Left forelimb (tissue), 1 donor: ENCODE measurements at regions not wholly inside any gene's neighbourhood (a gene's known extent, or its start where the extent isn't known, plus 50 kb on each side); places are given as distances from the start of the nearest gene placed in this dataset.
"Not testable (repeated sequence)": the region's sequence is repeated elsewhere in the genome, so short reads cannot be mapped to it uniquely, and the experiment has no call there.

ENCODE experiments used
- DNase-seq: peaks from one replicate; pipeline ENCODE4 v3.0.0-alpha.2; 2018; ENCODE audit warnings: low spot score

DNA sequence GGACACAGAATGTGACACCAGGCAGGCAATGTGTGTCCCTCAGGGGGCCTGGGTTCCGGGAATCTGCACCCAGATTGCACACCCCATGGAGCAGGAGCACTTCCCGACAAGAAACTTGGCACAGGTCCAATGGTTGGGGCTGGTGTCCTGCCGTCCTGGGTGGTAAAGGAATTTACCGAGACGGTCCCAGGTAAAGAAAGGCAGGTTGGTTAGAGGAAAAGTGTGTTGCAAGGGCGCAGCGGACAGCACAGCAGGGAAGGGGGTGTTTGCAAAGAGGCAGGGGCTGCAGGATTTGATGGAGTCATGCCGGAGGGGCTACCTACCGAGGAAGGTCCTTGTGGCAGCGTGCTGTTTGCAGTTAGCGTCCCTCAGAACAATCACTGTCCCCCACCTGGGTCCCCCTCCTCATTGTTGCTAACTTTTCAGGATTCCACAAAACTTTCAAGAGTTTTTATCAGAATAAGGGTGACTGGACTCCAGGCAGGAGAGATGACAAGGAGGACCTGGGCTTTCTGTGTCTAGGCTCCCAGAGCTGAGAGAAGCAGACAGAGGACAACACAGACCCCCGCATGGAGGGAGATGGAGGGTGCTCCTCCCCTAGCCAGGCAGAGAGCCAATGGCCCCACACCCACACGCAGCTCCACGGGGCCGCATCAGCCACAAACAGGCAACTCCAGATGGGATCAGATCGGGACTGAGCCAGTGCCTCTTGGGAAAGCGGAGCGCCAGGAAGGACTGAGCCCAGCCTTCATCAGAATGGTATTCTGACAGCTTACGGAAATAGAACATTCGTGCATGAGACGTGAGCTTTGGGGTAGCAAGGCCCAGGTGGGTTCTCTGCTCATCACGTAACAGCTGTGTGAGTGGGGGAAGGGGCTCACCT lies 1423.9 kb downstream of the BRD1 start:
- peak; percentile 55 for DNase-seq

DNA sequence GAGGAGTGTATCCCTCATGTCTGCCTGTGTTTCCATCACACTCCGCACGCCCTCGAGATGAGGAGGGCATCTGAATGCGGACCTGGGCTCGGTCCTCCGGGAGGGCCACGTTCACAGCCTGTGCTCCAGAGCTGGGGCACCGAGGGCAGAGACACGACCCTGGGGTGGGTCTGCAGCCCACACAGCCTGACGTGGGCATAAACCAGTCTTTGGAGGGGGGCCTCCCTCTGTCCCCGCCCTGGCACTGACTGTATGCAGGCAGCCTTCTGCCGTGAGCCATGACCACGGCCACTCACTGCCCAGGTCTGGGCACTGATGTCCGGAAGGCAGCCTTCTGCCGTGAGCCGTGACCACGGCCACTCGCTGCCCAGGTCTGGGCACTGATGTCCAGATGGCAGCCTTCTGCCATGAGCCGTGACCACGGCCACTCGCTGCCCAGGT lies 1425.1 kb downstream of the BRD1 start:
- DNase-seq, result no peak

DNA sequence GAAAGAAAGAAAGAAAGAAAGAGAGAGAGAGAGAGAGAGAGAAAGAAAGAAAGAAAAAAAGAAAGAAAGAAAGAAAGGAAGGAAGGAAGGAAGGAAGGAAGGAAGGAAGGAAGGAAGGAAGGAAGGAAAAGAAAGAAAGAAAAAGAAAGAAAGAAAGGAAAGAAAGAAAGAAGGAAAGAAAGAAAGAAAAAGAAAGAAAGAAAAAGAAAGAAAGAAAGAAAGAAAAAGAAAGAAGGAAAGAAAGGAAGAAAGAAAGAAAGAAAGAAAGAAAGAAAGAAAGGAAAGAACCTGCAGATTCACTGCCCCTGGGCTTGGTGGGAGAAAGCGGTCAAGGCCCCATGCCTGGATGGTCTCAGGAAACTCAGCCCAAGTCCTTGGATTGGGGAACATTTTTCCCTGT lies 1426.2 kb downstream of the BRD1 start:
- not testable (repeated sequence) for DNase-seq

DNA sequence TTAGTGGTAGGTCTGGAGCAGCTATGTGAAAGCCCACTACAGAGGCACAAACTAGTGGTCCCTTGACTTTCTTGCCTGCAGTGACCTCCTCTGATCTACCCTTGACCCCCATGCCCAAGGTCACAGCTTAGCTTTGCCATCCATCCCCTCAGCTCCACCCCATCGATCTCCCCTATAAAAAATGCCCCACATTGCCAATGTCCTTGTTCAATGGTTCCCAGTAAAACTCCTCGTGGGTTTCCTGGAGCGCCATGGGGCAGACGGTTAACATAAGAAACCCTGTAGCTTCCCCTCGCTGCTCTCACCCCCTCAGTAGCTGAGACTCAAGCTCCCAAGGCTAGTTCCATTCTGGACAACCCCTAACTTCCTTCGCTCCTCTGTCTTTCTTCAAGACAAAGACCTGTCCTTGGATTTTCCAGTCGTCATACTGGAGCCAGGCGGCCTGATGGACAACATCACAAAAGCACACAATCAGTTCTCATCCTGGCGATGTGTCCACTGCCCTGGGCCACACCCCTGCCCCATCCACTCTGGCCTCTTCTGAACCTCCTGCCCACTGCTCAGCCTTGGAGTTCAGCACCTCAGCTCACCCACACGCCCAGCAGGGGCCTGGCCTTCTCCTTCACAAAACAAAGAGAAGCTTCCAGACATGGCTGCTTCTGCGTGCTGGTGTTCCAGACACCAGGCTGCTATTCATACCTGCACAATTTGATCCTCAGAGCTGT lies 1429.3 kb downstream of the BRD1 start:
- DNase-seq, result peak; percentile 41

DNA sequence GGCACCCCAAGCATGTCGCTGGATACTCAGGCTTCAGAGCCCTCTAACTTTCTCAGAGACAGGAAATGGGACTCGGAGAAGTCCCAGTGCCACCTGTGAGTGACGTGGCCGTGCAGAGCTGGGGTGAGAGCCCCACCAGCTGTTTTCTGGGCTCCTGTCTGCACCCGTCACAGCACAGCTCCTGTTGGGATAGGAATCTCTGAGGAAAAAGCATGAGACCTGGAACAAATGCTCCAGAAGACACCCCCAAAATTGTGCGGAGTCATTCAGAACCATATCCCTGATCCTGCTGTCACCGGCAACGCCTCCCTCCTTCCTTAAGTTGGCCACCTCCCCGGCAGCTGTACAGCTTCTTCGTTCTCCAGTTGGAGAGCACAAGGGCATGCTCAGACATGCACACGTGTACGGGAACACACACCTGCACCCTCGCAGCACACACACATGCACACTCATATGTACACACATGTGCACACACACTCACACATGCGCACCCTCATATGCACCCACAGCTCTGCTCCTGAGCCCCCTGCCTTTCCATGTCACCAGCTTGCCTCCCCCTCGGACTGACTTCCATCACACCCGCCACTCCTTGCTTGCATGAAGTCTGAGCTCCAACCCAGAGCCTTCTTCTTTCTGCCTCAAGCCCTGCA lies 1430.0 kb downstream of the BRD1 start:
- no peak for DNase-seq

DNA sequence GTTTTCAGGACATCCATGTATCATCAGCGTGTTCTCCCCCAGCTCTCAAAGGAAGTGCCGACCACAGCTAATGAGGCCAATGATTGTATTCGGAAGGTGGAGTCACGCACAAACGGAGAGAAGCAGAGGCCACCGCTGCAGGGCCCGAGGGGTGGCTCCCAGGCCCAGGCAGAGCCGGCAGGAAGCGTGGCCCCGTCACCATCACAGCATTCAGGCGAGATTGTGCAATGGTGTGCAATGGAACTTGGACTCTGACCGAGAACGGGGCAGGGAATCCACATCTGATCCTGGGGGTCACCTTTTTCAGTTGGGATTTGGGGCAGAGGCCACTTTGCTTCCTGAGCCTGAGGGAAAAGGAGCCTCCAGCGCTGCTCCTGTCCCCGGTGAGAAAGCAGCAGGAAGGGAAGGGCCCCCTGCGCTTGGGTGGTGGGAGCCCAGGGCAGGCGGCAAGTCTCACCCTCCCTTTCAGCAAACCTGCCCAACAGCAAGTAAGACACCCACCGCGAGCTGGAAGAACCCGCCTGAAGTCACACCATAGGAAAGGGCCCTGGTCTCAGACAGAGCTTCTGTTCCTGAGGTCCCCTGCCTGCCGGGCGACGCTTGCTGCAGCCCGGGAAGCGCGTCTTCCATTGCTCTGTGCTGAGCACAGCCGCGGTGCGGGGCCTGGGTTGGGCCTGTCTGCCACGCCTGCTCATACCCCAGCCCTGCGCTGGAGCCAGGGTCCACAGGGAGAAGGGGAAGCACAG lies 1430.7 kb downstream of the BRD1 start:
- no peak for DNase-seq

DNA sequence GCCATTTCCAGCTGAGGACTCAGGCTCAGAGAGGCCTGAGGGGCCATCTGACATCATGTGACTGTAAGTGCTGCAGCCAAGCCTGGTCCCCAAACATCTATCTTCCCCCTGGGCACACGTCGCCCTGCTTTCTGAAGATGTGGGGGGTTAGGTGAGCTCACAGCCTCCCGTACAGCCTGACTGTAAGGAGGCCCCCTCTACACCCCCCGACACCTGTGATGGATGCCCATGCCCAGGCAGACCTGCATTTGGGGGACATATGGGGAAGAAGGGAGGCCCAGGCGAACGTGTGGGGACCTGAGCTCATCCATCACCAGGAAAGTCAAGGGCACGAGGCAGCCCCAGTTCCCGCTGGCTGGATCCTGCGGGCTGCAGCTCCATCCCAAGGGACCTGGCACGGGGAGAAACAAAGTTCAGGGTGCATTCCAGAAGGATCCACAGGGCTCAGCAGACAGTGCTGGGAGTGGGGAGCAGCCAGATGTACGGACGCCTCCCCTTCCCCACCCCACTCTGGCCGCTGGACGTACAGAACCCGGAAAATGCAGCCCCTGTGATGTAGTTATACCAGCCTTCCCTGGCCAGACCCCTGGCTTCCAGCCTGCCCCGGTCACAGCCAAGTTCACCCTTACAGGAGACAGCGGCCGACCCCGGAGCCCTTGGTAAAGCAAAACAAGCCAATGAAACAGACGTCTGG lies 1431.4 kb downstream of the BRD1 start:
- no peak for DNase-seq

DNA sequence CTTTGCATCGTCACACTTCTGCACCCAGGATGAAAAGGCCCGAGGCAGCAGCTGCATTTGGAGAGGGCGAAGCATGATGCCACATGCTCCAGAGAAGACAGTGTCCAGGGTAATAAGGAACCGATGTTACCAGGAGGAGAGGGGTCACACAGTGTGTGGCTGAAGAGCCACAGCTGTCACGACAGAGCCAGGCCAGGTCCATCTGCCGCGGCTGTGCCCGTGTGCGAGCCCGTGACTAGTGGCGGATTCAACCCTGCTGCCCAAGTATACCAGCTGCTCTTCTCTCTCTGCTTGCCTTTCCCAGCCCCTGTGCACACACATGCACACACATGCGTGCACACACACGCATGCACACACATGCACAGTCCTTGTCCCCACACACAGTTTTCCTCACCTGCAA lies 1432.5 kb downstream of the BRD1 start:
- DNase-seq, result peak; percentile 31

DNA sequence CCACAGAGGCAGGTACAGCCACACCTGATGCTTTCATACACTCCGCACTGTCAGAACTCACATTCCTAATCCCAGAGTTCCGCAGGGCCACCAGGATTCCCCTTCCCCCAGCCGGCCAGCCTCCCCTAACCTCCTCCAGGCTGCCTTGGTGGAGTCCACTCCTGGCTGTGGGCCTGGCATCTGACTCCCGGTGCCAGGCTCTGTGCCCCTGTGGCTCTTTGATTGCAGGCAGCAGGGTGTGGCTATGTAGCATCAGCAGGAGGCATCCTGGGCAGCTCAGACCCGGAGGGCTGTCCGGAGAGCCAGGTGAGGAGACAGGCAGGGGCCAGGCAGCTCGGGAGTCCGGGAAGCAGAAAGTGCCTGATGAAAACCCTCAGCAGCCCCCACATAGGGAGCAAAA lies 1432.9 kb downstream of the BRD1 start:
- DNase-seq, result peak; percentile 44

DNA sequence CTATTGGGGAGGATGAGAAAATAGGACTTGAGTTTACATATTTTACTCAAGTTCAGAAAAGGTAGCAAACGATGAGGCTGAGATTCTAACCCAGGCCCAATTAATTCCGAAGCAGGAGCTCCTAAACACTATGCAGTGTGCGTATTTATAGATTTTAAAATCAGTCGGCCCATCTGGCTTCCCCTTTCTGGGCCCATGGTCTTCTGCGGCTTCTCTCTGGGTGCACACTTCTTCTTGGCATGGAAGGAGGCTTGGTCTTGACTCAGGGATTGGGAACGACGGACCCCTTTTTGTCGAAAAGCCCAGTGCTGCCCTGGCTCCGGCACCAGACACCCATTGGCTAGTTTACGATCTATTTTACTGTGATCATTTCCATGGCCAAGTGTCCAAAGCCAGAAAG lies 1433.8 kb downstream of the BRD1 start:
- peak; percentile 22 for DNase-seq

DNA sequence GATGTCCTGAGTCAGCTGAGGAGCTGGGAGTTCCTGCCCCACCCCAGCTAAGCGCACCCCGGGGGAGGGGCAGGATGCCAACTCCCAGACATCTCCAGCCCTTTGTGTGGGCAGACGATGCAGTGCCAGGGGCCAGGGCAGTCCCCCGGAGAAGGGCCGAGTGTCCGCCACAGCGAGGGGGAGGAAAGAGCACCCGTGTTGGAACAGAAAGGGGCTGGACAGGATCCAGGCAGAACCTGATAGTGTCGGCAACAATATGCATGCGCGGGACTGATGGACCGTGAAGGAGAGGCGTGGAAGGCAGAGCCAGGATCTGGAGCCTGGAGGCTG lies 1434.7 kb downstream of the BRD1 start:
- DNase-seq, result peak; percentile 52

DNA sequence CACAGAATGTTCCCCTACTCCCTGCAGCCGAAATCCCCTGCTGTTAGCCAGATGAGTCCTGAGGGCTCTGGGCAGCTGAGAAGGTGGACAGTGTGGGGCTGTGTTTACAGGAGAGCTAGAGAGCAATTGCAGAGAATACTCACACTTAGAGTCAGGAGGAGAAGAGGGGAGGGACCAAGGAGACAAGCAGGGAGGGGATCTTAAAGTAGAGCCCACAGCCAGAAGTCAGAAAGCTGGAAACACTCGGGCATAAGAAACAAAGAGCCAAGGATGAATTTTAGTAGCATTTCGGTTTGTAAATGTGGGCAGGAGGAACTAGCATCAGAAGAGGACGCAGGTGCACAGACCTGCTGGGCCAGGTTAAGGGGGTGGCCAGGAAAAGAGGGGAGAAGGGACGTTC lies 1435.9 kb downstream of the BRD1 start:
- DNase-seq, result peak; percentile 14

DNA sequence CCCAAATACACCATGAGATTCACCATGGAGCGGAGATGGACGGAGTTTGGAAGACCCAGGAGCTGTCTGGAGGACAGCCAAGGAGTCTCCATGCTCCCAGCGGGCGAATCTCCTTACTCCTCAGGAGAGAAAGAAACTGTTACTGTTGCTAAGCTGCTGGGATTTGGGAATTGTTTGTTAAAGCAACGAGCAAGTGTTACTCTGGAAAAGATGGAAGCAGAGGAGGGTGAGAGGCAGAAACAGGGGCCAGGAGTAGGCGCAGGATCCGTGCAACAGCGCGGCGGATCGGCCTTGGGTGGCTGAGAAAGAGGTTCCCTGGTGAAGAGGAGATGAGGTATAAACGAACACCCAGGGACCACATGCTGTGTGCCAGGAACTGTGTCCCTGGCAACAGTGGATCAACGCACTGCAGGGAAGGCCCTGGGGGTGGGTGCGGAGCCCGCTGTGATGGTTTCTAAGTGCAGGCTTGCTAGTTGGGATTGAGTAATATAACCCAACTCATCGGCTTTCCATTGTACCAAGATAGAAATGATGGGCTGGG lies 1436.4 kb downstream of the BRD1 start:
- DNase-seq, result peak; percentile 28

DNA sequence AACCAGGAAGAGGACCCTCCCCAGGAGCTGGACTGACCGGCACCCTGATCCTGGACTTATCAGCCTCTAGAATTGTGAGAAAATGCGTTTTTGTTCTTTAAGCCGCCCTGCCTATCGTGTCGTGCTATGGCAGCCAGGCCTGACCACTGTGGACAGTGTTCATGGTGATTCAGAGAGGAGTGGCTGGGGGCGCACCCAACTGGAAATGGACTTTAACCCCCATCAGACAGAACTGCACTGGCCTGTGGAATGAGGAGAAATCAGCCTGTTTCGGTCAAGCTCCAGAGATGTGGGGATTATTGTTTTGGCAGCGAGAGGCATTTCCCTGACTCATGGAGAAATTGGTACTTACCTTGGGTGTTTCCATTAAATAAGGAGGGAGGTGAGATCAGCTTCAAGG lies 1437.8 kb downstream of the BRD1 start:
- peak; percentile 18 for DNase-seq

DNA sequence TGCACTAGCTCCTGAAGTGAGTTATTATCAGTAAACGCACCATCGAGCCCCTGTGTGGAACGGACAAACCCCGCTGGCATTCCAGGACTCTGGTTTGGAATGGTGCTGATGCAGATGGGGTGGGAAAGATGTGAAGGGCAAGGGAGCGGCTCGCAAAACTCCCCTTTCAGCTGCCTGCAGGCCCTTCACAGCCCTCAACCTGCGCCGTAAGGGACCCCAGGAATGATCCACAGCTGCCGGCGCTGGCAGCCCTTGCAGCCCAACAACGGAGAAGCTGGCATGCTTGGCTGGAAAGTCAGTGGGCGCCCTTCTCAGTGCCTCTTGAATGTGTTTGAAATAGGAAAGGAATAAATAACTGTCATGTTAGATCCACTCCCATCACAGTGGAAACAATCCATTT lies 1445.5 kb downstream of the BRD1 start:
- DNase-seq, result peak; percentile 6

DNA sequence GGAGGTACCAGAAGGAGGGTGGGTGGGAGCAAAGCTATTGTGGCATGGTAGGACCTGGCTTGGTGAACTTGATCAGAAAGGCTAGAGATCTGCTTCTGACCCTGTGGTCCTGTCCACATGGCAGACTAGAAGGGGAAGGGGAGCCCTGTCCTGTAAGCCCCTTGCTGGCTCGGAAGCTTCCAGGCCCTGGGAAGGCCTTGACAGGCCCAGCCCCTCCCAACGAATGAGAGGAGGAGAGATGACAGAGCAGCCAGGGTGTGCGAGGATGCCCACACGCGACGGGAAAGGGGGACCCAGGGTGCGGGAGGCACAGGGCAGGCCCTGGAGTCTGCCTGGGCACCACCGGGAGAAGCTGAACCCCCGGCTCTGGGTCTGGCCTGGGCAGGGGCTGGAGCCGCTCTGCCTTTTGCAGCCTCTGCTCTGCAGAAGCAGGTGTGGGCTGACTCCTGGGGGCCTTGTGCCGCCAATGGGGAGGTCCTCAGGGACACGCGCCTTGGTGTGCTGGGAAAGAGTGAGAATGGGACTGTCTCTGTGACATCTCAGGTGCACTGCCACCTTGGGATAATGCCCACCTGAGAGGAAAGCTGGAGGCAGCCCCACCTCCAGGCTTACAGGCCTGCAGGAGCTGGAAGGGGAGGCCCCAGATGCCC lies 1447.5 kb downstream of the BRD1 start:
- DNase-seq, result peak; percentile 41

DNA sequence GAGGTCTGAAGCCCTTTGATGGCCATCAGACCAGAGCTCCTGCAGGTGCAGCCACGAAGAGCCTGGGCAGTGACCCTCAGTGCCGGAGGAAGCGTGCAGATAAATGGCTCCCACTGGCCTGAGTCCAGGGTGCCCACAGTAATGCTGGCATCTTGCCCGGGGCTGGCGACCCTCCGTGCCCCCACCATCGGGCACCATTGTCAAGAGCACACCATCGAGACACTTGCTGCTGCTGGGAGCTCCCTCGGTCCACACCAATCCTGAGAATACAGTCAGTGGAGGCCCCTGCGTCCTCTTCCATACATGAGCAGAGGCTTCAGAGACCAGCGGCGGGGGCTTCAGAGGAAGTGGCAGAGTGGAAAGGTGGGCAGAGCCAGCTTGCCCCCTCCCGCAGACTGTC lies 1448.3 kb downstream of the BRD1 start:
- DNase-seq, result peak; percentile 36

DNA sequence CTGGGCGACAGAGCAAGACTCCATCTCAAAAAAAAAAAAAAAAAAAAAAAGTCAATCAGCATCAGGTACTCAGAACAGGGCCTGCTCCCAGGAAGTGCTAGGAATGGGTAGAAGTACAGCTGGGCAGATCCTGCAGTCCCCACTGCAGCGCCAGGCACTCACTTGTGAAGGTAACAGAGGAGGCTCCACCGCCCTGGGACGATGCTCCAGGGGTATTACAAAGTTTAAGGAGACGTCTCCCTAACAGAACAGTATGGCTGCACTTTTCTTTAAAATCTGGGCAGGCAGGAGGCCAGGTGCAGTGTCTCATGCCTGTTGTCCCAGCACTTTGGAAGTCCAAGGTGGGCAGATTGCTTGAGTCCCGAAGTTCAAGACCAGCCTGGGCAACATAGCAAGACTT lies 1449.0 kb downstream of the BRD1 start:
- DNase-seq, result no peak

DNA sequence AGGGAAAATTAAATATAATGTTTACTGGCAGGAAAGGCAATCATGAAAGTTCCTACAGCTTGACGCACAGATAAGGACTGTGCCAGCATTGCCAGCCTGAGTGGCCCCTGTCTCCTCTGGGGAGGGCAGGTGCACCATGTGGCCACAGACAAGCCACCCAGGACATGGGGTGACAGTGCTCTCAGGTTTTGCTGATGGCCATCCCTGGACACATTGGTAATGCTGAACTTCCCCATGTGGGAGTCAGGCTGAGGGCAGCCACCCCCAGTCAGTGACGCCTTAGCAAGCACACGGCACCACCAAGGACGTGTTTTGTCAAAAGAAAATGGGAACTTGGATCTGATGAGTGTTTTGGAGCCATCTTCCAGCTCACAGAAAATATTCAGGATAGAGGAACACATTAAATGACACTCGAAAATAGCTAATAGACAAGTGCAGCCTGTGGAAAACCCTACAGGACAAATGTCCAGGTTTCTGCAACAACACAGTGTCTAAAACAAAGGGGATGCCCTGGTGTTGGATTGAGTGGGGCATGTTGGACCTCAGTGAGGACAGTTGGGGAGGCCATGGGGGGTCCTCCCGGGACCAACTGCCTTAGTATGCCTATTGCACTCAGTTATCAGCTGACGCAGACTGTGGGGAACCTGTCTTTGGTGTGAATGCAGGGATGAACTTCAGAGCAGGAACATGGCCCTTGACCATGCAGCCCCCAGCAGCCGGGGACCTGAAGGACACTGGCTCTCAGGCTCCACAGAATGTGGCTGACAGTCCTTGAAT lies 1450.5 kb downstream of the BRD1 start:
- peak; percentile 57 for DNase-seq

DNA sequence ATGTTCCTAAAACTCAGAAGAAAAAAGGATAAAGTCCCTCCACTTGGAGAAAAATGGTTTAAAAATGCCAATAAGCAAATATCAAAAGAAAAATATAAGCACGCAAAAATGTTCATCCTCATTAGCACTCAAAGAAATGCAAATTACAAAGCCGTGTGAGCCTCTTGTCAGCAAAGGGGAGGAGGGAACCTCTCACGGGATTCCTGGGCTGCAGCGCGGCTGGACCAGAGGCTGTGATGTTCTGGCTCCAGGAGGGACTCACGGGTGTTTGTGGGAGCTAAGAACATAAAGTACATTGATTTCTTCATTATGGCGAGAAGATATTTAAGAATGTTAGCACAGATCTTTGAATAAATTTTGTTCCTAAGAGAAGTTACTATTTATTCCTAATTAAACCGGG lies 1451.2 kb downstream of the BRD1 start:
- no peak for DNase-seq
